ENCODE measurements at regions not wholly inside any gene's neighbourhood (a gene's known extent, or its start where the extent isn't known, plus 50 kb on each side); places are given as distances from the start of the nearest gene placed in this dataset.

- no peak for DNase-seq (ENCODE audit: low spot score)
Observed at GRCh38 chr1:8203056-8203455, 114.9 kb upstream of the SLC45A1 start.

- peak; percentile 88 for DNase-seq (ENCODE audit: low spot score)
Observed at GRCh38 chr1:8202182-8202905, 115.6 kb upstream of the SLC45A1 start.

- peak; percentile 65 for DNase-seq (ENCODE audit: low spot score)
Observed at GRCh38 chr1:8201331-8201861, 116.5 kb upstream of the SLC45A1 start.

- no peak for DNase-seq (ENCODE audit: low spot score)
Observed at GRCh38 chr1:8200317-8201115, 117.4 kb upstream of the SLC45A1 start.

GRCh38 chr1:8198522-8198921, 119.4 kb upstream of the SLC45A1 start:
- DNase-seq (ENCODE audit: low spot score), result no peak

- DNase-seq (ENCODE audit: low spot score), result peak; percentile 33
Observed at GRCh38 chr1:8197493-8198282, 120.2 kb upstream of the SLC45A1 start.

- DNase-seq (ENCODE audit: low spot score), result no peak
Observed at GRCh38 chr1:8194481-8195227, 123.3 kb upstream of the SLC45A1 start.

- no peak for DNase-seq (ENCODE audit: low spot score)
Observed at GRCh38 chr1:8193840-8194406, 124.0 kb upstream of the SLC45A1 start.

GRCh38 chr1:8191474-8191873, 126.4 kb upstream of the SLC45A1 start:
- DNase-seq (ENCODE audit: low spot score), result no peak

- no peak for DNase-seq (ENCODE audit: low spot score)
Observed at GRCh38 chr1:8189931-8190483, 127.9 kb upstream of the SLC45A1 start.

GRCh38 chr1:8185400-8185799, 132.5 kb upstream of the SLC45A1 start:
- DNase-seq (ENCODE audit: low spot score), result no peak

GRCh38 chr1:8184301-8184700, 133.6 kb upstream of the SLC45A1 start:
- no peak for DNase-seq (ENCODE audit: low spot score)

- no peak for DNase-seq (ENCODE audit: low spot score)
Observed at GRCh38 chr1:8182034-8182761, 135.7 kb upstream of the SLC45A1 start.

GRCh38 chr1:8179132-8179793, 138.7 kb upstream of the SLC45A1 start:
- no peak for DNase-seq (ENCODE audit: low spot score)

GRCh38 chr1:8176279-8176678, 141.6 kb upstream of the SLC45A1 start:
- DNase-seq (ENCODE audit: low spot score), result no peak

GRCh38 chr1:8174807-8175206, 143.1 kb upstream of the SLC45A1 start:
- no peak for DNase-seq (ENCODE audit: low spot score)

GRCh38 chr1:8171751-8172464, 145.8 kb upstream of the ERRFI1 start:
- no peak for DNase-seq (ENCODE audit: low spot score)

- peak; percentile 85 for DNase-seq (ENCODE audit: low spot score)
Observed at GRCh38 chr1:8170059-8170835, 144.1 kb upstream of the ERRFI1 start.

Data from cerebellar cortex (tissue), 1 donor.